Esophagus muscularis mucosa (tissue), 4 donors: ENCODE measurements at regions not wholly inside any gene's neighbourhood (a gene's known extent, or its start where the extent isn't known, plus 50 kb on each side); places are given as distances from the start of the nearest gene placed in this dataset.

Source experiments
- EP300 ChIP-seq: sonication (generic); formaldehyde crosslinking; IDR thresholded peaks from one replicate; pipeline ENCODE4 v1.6.1; 2017; ENCODE audit warnings: antibody characterized with exemption
- POLR2A ChIP-seq: fragments of 450-650 bp; IDR thresholded peaks from one replicate; pipeline ENCODE4 v1.6.1; 2017; ENCODE audit warnings: antibody characterized with exemption, moderate library complexity, mild to moderate bottlenecking, low read depth
- POLR2AphosphoS5 ChIP-seq, 2 donors: sonication (generic); formaldehyde crosslinking; IDR thresholded peaks; one replicate each; pipeline ENCODE4 v1.6.1; 2017; ENCODE audit warnings: antibody characterized with exemption in 2 of 2
- TF ChIP-seq, protein P1 (sequence below), 3 experiments: fragments of 200-600 bp in 2 of 3; fragments of 450-650 bp in 1 of 3; sonication (generic) in 2 of 3; IDR thresholded peaks; one replicate each; pipeline ENCODE4 v1.5.1; 2017 to 2019; ENCODE audit warnings: antibody characterized with exemption in 3 of 3, mild to moderate bottlenecking in 2 of 3, moderate library complexity in 1 of 3

DNA sequence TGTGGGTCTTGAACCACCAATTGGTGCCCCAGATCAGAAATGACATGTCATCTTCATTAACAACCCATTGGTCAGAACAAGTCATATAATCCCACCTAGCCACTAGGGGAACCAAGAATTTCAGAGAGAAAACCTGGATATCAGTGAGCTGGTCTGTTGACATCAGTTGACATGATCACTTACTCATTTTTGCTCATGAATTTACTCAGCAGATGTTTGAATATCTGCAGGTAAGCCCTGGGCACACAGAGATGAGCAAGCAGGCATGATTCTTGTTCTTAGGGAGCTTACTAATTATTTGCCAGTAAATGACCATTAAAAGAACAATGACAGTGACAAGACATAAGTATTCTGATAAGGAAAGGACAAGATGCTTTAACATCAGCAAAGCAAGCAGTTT lies 64.3 kb upstream of the PLCL2 start:
- TF ChIP-seq, protein P1, sequence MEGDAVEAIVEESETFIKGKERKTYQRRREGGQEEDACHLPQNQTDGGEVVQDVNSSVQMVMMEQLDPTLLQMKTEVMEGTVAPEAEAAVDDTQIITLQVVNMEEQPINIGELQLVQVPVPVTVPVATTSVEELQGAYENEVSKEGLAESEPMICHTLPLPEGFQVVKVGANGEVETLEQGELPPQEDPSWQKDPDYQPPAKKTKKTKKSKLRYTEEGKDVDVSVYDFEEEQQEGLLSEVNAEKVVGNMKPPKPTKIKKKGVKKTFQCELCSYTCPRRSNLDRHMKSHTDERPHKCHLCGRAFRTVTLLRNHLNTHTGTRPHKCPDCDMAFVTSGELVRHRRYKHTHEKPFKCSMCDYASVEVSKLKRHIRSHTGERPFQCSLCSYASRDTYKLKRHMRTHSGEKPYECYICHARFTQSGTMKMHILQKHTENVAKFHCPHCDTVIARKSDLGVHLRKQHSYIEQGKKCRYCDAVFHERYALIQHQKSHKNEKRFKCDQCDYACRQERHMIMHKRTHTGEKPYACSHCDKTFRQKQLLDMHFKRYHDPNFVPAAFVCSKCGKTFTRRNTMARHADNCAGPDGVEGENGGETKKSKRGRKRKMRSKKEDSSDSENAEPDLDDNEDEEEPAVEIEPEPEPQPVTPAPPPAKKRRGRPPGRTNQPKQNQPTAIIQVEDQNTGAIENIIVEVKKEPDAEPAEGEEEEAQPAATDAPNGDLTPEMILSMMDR (IDR thresholded peaks at IDR 0.05): no peak
- TF ChIP-seq POLR2A (no peak), POLR2AphosphoS5 (IDR thresholded peaks at IDR 0.05) (no peak), EP300 (no peak)
